Fibroblast of gingiva (primary cell): ENCODE measurements at regions not wholly inside any gene's neighbourhood (a gene's known extent, or its start where the extent isn't known, plus 50 kb on each side); places are given as distances from the start of the nearest gene placed in this dataset.
"Not testable (repeated sequence)": the region's sequence is repeated elsewhere in the genome, so short reads cannot be mapped to it uniquely, and the experiment has no call there.

ENCODE experiments used
- DNase-seq: peaks from one replicate; pipeline ENCODE4 v3.0.0-alpha.2; 2011; ENCODE audit warnings: low read depth

GRCh38 chr1:104163912-104164476, 414.3 kb downstream of the AMY1C start:
- no peak for DNase-seq

- DNase-seq = no peak
Measured at GRCh38 chr1:104172243-104172681, 422.6 kb downstream of the AMY1C start.

GRCh38 chr1:104182251-104182650, 432.6 kb downstream of the AMY1C start:
- no peak for DNase-seq

GRCh38 chr1:104189207-104189606, 439.5 kb downstream of the AMY1C start:
- no peak for DNase-seq

GRCh38 chr1:104190821-104191220, 441.1 kb downstream of the AMY1C start:
- no peak for DNase-seq

- no peak for DNase-seq
Measured at GRCh38 chr1:104195395-104195794, 445.7 kb downstream of the AMY1C start.

- no peak for DNase-seq
Measured at GRCh38 chr1:104196136-104196535, 446.4 kb downstream of the AMY1C start.

GRCh38 chr1:104197516-104197915, 447.8 kb downstream of the AMY1C start:
- DNase-seq = no peak

GRCh38 chr1:104212239-104212638, 462.5 kb downstream of the AMY1C start:
- DNase-seq = no peak

- not testable (repeated sequence) for DNase-seq
Measured at GRCh38 chr1:104217395-104217986, 467.8 kb downstream of the AMY1C start.

- DNase-seq = no peak
Measured at GRCh38 chr1:104229860-104230259, 480.2 kb downstream of the AMY1C start.

- no peak for DNase-seq
Measured at GRCh38 chr1:104231676-104232075, 482.0 kb downstream of the AMY1C start.

GRCh38 chr1:104235141-104235540, 485.4 kb downstream of the AMY1C start:
- DNase-seq = no peak

- DNase-seq = peak; percentile 25
Measured at GRCh38 chr1:104238991-104239390, 489.3 kb downstream of the AMY1C start.

- no peak for DNase-seq
Measured at GRCh38 chr1:104248385-104248784, 498.7 kb downstream of the AMY1C start.

GRCh38 chr1:104259481-104259880, 509.8 kb downstream of the AMY1C start:
- no peak for DNase-seq

- not testable (repeated sequence) for DNase-seq
Measured at GRCh38 chr1:104263110-104263509, 513.4 kb downstream of the AMY1C start.

GRCh38 chr1:104264521-104264920, 514.8 kb downstream of the AMY1C start:
- peak; percentile 2 for DNase-seq

- DNase-seq = no peak
Measured at GRCh38 chr1:104265163-104265562, 515.5 kb downstream of the AMY1C start.

- DNase-seq = no peak
Measured at GRCh38 chr1:104266612-104267011, 516.9 kb downstream of the AMY1C start.

- not testable (repeated sequence) for DNase-seq
Measured at GRCh38 chr1:104288322-104288721, 538.6 kb downstream of the AMY1C start.

GRCh38 chr1:104291156-104291555, 541.5 kb downstream of the AMY1C start:
- no peak for DNase-seq

GRCh38 chr1:104294259-104294658, 544.6 kb downstream of the AMY1C start:
- no peak for DNase-seq

- DNase-seq = no peak
Measured at GRCh38 chr1:104295511-104295910, 545.8 kb downstream of the AMY1C start.
